Activated CD8-positive, alpha-beta T cell treated with anti-CD3 and anti-CD28 coated beads for 36 hours (primary cell): ENCODE measurements at regions not wholly inside any gene's neighbourhood (a gene's known extent, or its start where the extent isn't known, plus 50 kb on each side); places are given as distances from the start of the nearest gene placed in this dataset.

Source experiments
- ATAC-seq: fragments of 200-7000 bp; cut with Tn5 transposase; one replicate; pipeline ENCODE4 v1.10.0; 2021; ENCODE audit warnings: mild to moderate bottlenecking, moderate library complexity
- CTCF ChIA-PET: fragments of 350-600 bp; sonication (Branson Sonifier 250); formaldehyde crosslinking; loops from one replicate; lab custom pipeline; 2021; ENCODE audit warnings: antibody characterized with exemption; lab: Charles Lee
- POLR2A ChIA-PET: fragments of 350-600 bp; sonication (Branson Sonifier 250); formaldehyde crosslinking; loops from one replicate; lab custom pipeline; 2021; ENCODE audit warnings: antibody characterized with exemption; lab: Charles Lee
- DNase-seq: peaks from one replicate; pipeline ENCODE4 v3.0.0-alpha.2; 2020
- H3K27ac Mint-ChIP-seq: one replicate; pipeline ENCODE4 v1.8.0; 2021; ENCODE audit warnings: mild to moderate bottlenecking, mixed read lengths
- H3K27me3 Mint-ChIP-seq: one replicate; pipeline ENCODE4 v1.8.0; 2021; ENCODE audit warnings: mixed read lengths
- H3K36me3 Mint-ChIP-seq: one replicate; pipeline ENCODE4 v1.8.0; 2021; ENCODE audit warnings: low read depth, mixed read lengths
- H3K4me1 Mint-ChIP-seq: one replicate; pipeline ENCODE4 v1.8.0; 2021; ENCODE audit warnings: low read depth, mixed read lengths
- H3K4me3 Mint-ChIP-seq: one replicate; pipeline ENCODE4 v1.8.0; 2021; ENCODE audit warnings: mild to moderate bottlenecking, moderate library complexity, mixed read lengths
- H3K9me3 Mint-ChIP-seq: one replicate; pipeline ENCODE4 v1.8.0; 2021; ENCODE audit warnings: mixed read lengths
- intact Hi-C: fragments of 100-400 bp; cut with micrococcal nuclease; formaldehyde crosslinking; loops from one replicate; pipeline ENCODE4 v1.10.0; 2022
- TF ChIP-seq, protein P1 (sequence below): fragments of 200-600 bp; IDR thresholded peaks from one replicate; pipeline ENCODE4 v1.8.0; 2022; ENCODE audit warnings: antibody characterized with exemption, mild to moderate bottlenecking

DNA sequence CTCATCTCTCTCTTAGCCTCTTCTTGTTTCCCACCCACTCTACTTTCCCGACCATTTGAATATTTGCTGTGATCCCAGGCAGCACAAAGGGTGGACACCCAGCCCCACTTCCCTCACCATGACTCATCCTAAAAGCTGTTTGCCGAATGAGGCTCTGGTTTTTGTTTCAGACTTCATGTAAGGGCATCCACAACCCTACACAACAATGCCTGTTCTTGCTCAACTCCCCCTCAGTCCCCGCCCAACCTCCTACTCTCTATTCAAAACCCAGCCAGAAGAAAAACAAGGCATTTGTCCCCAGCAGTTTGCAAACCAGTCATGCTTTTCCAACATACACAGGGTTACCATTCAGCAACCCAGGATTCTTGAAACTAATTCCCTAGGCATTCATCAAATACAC, 516.5 kb upstream of the CNKSR2 start:
- DNase-seq (no peak), ATAC-seq (no peak)
- POLR2A ChIA-PET: no interaction called here
- CTCF ChIA-PET: interaction anchor here (1.4 kb wide), 1 partner anchor 10 kb away, joined by 3 read pairs; no protein-coding TSS in a partner anchor
- Mint-ChIP-seq H3K27me3 (no peaks in the 10 kb centered on the region), H3K4me1 (no peaks in the 10 kb centered on the region), H3K4me3 (no peak overlapping the region), H3K27ac (no peak overlapping the region), H3K9me3 (peaks cover 10% of the 10 kb centered on the region), H3K36me3 (no peaks in the 10 kb centered on the region)
- TF ChIP-seq, protein P1, sequence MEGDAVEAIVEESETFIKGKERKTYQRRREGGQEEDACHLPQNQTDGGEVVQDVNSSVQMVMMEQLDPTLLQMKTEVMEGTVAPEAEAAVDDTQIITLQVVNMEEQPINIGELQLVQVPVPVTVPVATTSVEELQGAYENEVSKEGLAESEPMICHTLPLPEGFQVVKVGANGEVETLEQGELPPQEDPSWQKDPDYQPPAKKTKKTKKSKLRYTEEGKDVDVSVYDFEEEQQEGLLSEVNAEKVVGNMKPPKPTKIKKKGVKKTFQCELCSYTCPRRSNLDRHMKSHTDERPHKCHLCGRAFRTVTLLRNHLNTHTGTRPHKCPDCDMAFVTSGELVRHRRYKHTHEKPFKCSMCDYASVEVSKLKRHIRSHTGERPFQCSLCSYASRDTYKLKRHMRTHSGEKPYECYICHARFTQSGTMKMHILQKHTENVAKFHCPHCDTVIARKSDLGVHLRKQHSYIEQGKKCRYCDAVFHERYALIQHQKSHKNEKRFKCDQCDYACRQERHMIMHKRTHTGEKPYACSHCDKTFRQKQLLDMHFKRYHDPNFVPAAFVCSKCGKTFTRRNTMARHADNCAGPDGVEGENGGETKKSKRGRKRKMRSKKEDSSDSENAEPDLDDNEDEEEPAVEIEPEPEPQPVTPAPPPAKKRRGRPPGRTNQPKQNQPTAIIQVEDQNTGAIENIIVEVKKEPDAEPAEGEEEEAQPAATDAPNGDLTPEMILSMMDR: no peak
- intact Hi-C loops: no loop called here

DNA sequence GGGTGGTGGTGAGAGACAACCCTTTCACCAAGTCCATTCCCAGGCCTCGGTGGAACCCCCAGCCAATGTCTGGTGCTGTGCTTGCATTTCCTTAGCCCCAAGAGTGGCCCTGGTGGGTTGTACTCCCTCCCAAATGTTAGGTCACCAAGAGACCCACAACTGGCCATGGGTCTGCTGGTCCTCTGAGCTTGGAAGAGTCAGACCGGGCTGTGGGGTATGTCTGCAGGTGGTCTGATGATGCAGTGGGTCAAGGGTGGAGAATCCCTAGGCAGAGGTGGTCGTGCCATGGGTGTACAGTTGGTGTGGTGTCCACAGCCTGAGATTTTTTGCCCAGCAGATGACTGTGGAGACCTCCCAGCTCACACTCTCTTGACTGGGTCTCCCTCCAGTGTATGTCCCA, 535.7 kb upstream of the CNKSR2 start:
- H3K9me3 Mint-ChIP-seq: no peaks in the 10 kb centered on the region
- intact Hi-C loops: no loop called here
- ATAC-seq (no peak), DNase-seq (no peak)
- ChIA-PET POLR2A (no interaction called here), CTCF (no interaction called here)
- no peaks in the 10 kb centered on the region for H3K36me3 Mint-ChIP-seq
- H3K27ac Mint-ChIP-seq: no peak overlapping the region
- TF ChIP-seq, protein P1: no peak
- no peaks in the 10 kb centered on the region for H3K4me1 Mint-ChIP-seq
- H3K27me3 Mint-ChIP-seq: no peaks in the 10 kb centered on the region
- no peak overlapping the region for H3K4me3 Mint-ChIP-seq

GRCh38 chrX:20829665-20830491, 544.3 kb upstream of the CNKSR2 start:
- ChIA-PET CTCF (no interaction called here), POLR2A (no interaction called here)
- no peak for ATAC-seq
- no peaks in the 10 kb centered on the region for H3K36me3 Mint-ChIP-seq
- DNase-seq: no peak
- no peaks in the 10 kb centered on the region for H3K9me3 Mint-ChIP-seq
- intact Hi-C loops: no loop called here
- TF ChIP-seq, protein P1: no peak
- no peaks in the 10 kb centered on the region for H3K4me1 Mint-ChIP-seq
- no peak overlapping the region for H3K4me3 Mint-ChIP-seq
- no peak overlapping the region for H3K27ac Mint-ChIP-seq
- H3K27me3 Mint-ChIP-seq: no peaks in the 10 kb centered on the region

- ATAC-seq (no peak), DNase-seq (no peak)
- no peaks in the 10 kb centered on the region for H3K27me3 Mint-ChIP-seq
- no peak overlapping the region for H3K4me3 Mint-ChIP-seq
- H3K27ac Mint-ChIP-seq: no peak overlapping the region
- H3K36me3 Mint-ChIP-seq: no peaks in the 10 kb centered on the region
- H3K4me1 Mint-ChIP-seq: no peaks in the 10 kb centered on the region
- intact Hi-C loops: no loop called here
- TF ChIP-seq, protein P1: no peak
- H3K9me3 Mint-ChIP-seq: no peaks in the 10 kb centered on the region
- CTCF ChIA-PET: interaction anchor here (0.9 kb wide), 1 partner anchor 296 kb away, joined by 3 read pairs; no protein-coding TSS in a partner anchor
- POLR2A ChIA-PET: interaction anchor here (0.6 kb wide), 1 partner anchor 266 kb away, joined by 3 read pairs; no protein-coding TSS in a partner anchor
These were observed 548.2 kb upstream of the CNKSR2 start for GRCh38 chrX:20825984-20826383.

GRCh38 chrX:20803971-20804370, 537.3 kb upstream of the RPS6KA3 start:
- ChIA-PET CTCF (no interaction called here), POLR2A (no interaction called here)

More at GRCh38 chrX:20803971-20804370, 537.3 kb upstream of the RPS6KA3 start:
- H3K4me1 Mint-ChIP-seq: no peaks in the 10 kb centered on the region
- DNase-seq: no peak
- H3K27me3 Mint-ChIP-seq: no peaks in the 10 kb centered on the region
- TF ChIP-seq, protein P1: no peak
- no peak for ATAC-seq
- H3K9me3 Mint-ChIP-seq: no peaks in the 10 kb centered on the region
- intact Hi-C loops: no loop called here
- H3K4me3 Mint-ChIP-seq: no peak overlapping the region
- H3K27ac Mint-ChIP-seq: no peak overlapping the region
- H3K36me3 Mint-ChIP-seq: no peaks in the 10 kb centered on the region
